HG03060 (cell line): ENCODE measurements at regions not wholly inside any gene's neighbourhood (a gene's known extent, or its start where the extent isn't known, plus 50 kb on each side); places are given as distances from the start of the nearest gene placed in this dataset.
"Not testable (repeated sequence)": the region's sequence is repeated elsewhere in the genome, so short reads cannot be mapped to it uniquely, and the experiment has no call there.

Experiments used
- ATAC-seq: cut with Tn5 transposase; IDR thresholded peaks from one replicate; pipeline ENCODE4 v1.9.1; 2021; ENCODE audit warnings: low read depth, moderate number of reproducible peaks; ENCODE audit not compliant: unreplicated experiment

DNA sequence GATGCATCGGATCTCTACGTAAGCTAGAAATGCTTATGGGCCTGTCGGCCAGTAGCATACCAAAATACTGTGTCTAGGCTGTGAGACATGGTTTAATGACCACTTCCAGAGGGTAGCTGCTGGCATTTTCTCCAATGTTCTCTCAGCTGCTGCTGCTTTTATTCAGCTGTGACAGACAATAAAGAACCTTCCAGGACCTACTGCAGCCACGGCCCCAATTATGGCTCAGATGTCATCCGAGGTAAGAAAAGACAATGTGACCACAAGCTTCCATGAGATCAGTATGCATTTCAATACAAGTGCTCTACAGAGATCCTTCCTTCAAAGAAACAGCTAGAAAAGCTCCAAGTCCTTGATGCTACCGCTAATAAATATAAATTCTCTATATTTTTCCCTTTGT, 256.2 kb downstream of the SDHAF3 start:
- no peak for ATAC-seq

DNA sequence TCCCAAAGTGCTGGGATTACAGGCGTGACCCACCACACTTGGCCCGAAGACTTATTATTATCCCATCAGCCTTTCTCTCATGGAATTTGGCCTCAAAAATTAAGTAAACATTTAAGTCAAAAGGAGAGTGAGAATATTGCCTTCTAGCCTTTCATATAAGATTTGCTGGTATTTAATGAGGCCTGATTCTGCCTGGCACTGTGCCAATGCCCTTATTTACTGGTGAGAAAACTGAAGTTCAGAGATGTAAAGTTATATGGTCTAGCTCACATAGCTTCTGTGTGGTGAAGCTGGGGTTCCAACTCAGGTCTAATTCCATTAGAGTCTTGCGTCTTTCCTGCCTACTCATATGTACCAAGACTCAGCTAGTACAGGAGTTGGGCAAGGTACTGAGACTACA, 260.2 kb downstream of the SDHAF3 start:
- ATAC-seq, result no peak

- ATAC-seq, result no peak
Measured at GRCh38 chr7:97381815-97382554, 264.5 kb downstream of the SDHAF3 start.

- no peak for ATAC-seq
Measured at GRCh38 chr7:97390052-97390451, 272.6 kb downstream of the SDHAF3 start.

DNA sequence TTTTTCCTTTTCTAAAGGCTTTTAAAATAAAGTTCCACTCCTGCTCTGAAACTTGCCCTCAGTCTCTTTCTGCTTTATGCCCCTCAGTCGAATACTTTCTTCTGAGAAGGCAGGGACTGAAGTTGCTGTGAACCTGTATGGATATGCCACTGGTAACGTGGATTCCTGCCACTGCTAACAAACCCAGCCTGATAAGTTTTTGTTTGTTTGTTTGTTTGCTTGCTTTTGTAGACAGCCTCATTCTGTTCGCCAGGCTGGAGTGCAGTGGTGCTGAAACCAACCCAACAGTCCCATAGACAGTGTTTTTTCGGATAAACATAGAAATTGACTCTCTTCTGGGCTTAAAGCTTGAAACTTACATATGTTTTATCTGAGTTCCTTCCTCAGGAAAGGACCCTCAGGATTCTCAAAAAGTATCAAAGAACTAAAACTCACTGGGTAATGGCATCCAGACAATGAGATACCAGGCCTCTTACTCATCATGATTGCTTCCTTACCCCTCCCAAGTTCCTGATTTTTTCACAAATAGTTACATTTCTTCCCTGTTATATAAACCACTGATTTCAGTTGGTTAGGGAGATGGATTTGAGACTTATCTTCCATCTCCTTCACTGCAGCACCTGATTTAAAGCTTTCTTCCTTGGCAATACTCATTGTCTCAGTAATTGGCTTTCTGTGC, 273.6 kb downstream of the SDHAF3 start:
- no peak for ATAC-seq

GRCh38 chr7:97401398-97401797, 283.9 kb downstream of the SDHAF3 start:
- no peak for ATAC-seq

- ATAC-seq, result no peak
Measured at GRCh38 chr7:97405835-97406234, 288.3 kb downstream of the SDHAF3 start.

GRCh38 chr7:97407106-97407505, 289.6 kb downstream of the SDHAF3 start:
- no peak for ATAC-seq

- no peak for ATAC-seq
Measured at GRCh38 chr7:97409346-97409745, 291.8 kb downstream of the SDHAF3 start.

DNA sequence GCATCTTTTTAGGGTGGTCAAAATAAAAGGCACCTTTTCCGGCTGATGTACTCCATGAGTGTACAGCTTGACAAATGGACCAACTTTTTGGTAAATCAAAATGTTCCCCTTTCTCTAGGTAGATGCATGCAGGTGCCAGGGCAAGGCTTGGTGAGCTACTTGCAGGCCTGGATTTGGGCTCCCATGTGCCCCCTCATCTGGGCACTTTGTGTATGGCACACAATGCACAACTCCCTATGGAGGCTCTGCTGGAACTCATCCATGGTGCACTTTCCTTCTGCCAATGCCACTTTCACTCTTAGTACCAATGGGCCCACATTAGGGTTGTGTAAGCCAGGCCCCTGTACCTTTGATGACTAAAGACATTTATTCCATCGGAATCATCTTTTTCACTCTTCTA, 300.8 kb downstream of the SDHAF3 start:
- no peak for ATAC-seq

GRCh38 chr7:97419898-97420297, 302.4 kb downstream of the SDHAF3 start:
- no peak for ATAC-seq

DNA sequence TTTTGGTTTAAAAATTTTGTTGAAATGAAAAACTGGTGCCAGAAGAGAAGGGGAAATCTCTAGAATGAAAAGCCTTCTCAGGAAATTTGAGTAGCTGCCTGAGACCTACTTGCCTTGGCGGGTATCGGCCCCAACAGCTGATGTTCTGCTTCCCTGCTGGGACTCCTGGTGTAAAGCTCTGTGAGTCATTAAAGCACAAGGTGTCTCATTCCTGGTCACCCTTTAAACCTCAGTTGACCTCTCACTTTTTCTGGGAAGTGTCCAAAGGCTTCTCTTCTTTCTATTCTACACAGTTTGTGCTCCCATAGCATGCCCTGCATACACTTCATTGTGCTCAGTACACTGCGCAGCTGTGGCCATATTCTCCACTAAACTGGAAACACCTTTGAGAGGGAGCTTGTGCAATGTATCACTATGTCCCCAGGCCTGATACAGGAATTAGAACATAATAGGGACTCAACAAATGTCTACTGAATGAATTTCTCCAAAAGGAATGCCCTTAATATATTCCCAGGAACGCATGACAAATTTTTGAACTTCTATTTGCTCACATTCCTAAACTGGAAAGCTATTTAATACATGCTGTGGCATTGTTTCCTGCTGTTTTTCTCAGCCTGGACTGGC, 303.9 kb downstream of the SDHAF3 start:
- ATAC-seq, result no peak

GRCh38 chr7:97422046-97422445, 304.5 kb downstream of the SDHAF3 start:
- ATAC-seq, result no peak

- ATAC-seq, result no peak
Measured at GRCh38 chr7:97430006-97430405, 301.9 kb upstream of the TAC1 start.

DNA sequence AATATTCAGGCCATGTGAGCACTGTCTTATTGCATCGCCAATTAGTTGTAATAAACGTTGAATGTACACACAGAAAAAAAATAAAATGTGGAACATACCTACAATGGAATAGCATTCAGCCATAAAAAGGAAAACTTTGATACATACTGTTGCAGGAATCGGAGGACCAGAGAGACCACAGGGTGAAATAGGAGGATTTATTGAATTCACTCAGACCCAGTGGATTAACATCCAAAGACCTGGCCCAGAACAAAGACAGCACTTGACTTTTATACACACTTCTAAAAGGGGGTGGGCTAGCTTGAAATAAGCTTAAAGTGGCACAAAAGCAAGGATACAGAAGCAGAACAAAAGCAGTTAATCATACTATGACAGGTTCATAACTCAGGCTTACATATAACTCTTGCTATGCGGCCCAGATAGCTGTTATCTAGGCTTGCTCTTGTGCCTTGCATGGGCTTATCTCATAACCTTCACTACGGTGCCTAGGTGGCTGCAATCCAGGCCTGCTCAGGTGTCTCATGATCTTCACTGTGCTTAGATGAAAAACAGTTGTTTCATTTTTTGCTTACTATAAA, 292.2 kb upstream of the TAC1 start:
- ATAC-seq, result no peak

- no peak for ATAC-seq
Measured at GRCh38 chr7:97446361-97446760, 285.5 kb upstream of the TAC1 start.

DNA sequence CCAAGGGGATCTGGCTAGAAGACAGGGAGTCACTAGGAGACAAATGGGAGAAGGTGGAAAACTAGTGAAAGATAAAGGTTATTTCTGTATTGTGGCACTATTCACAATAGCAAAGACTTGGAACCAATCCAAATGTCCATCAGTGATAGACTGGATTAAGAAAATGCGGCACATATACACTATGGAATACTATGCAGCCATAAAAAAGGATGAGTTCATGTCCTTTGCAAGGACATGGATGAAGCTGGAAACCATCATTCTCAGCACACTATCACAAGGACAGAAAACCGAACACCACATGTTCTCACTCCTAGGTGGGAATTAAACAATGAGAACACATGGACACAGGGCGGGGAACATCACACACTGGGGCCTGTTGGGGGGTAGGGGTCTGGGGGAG, 282.4 kb upstream of the TAC1 start:
- not testable (repeated sequence) for ATAC-seq

GRCh38 chr7:97450516-97450915, 281.4 kb upstream of the TAC1 start:
- no peak for ATAC-seq

GRCh38 chr7:97454636-97455035, 277.2 kb upstream of the TAC1 start:
- no peak for ATAC-seq

- no peak for ATAC-seq
Measured at GRCh38 chr7:97457054-97457453, 274.8 kb upstream of the TAC1 start.

GRCh38 chr7:97460433-97460832, 271.5 kb upstream of the TAC1 start:
- no peak for ATAC-seq
